ENCODE measurements at regions not wholly inside any gene's neighbourhood (a gene's known extent, or its start where the extent isn't known, plus 50 kb on each side); places are given as distances from the start of the nearest gene placed in this dataset.
"Not testable (repeated sequence)": the region's sequence is repeated elsewhere in the genome, so short reads cannot be mapped to it uniquely, and the experiment has no call there.

GRCh38 chr17:70375813-70376770 lies 206.8 kb downstream of the KCNJ2 start:
- DNase-seq, result no peak

- DNase-seq, result no peak
Measured at GRCh38 chr17:70377654-70378053, 208.3 kb downstream of the KCNJ2 start.

- no peak for DNase-seq
Measured at GRCh38 chr17:70378076-70378475, 208.7 kb downstream of the KCNJ2 start.

- DNase-seq, result no peak
Measured at GRCh38 chr17:70379945-70380344, 210.6 kb downstream of the KCNJ2 start.

- DNase-seq, result not testable (repeated sequence)
Measured at GRCh38 chr17:70381916-70382315, 212.6 kb downstream of the KCNJ2 start.

- DNase-seq, result no peak
Measured at GRCh38 chr17:70388326-70388725, 219.0 kb downstream of the KCNJ2 start.

GRCh38 chr17:70389232-70389757 lies 220.0 kb downstream of the KCNJ2 start:
- not testable (repeated sequence) for DNase-seq

- no peak for DNase-seq
Measured at GRCh38 chr17:70390049-70390448, 220.7 kb downstream of the KCNJ2 start.

GRCh38 chr17:70394473-70395232 lies 225.3 kb downstream of the KCNJ2 start:
- no peak for DNase-seq

GRCh38 chr17:70405492-70406220 lies 236.3 kb downstream of the KCNJ2 start:
- DNase-seq, result no peak

- DNase-seq, result no peak
Measured at GRCh38 chr17:70407506-70407905, 238.2 kb downstream of the KCNJ2 start.

- DNase-seq, result no peak
Measured at GRCh38 chr17:70408768-70409167, 239.4 kb downstream of the KCNJ2 start.

GRCh38 chr17:70414300-70414699 lies 245.0 kb downstream of the KCNJ2 start:
- no peak for DNase-seq

- no peak for DNase-seq
Measured at GRCh38 chr17:70420861-70421445, 251.6 kb downstream of the KCNJ2 start.

GRCh38 chr17:70422862-70423261 lies 253.5 kb downstream of the KCNJ2 start:
- no peak for DNase-seq

- DNase-seq, result no peak
Measured at GRCh38 chr17:70423562-70423961, 254.2 kb downstream of the KCNJ2 start.

- DNase-seq, result no peak
Measured at GRCh38 chr17:70426752-70427151, 257.4 kb downstream of the KCNJ2 start.

GRCh38 chr17:70434536-70435490 lies 265.5 kb downstream of the KCNJ2 start:
- no peak for DNase-seq

- DNase-seq, result no peak
Measured at GRCh38 chr17:70437656-70438055, 268.3 kb downstream of the KCNJ2 start.

- DNase-seq, result no peak
Measured at GRCh38 chr17:70446446-70446845, 277.1 kb downstream of the KCNJ2 start.

GRCh38 chr17:70447588-70447987 lies 278.3 kb downstream of the KCNJ2 start:
- no peak for DNase-seq
